Kidney (tissue), 13 donors: ENCODE measurements at regions not wholly inside any gene's neighbourhood (a gene's known extent, or its start where the extent isn't known, plus 50 kb on each side); places are given as distances from the start of the nearest gene placed in this dataset.

Experiments used
- DNase-seq, 5 donors: peaks; one replicate each; pipeline ENCODE4 v3.0.0-alpha.2; 2013 to 2020
- FAIRE-seq: peaks from 2 replicates; lab custom pipeline; 2012; peaks lifted over from hg19 to GRCh38; lab: Jason Lieb, UNC
- H3K27ac ChIP-seq, 2 donors: one replicate each; pipeline ENCODE4 v1.7.0; 2013; ENCODE audit warnings: low read depth in 2 of 2, low read length in 2 of 2, inconsistent platforms in 1 of 2
- H3K27me3 ChIP-seq: one replicate; pipeline ENCODE4 v1.7.1; 2013; ENCODE audit warnings: low read length, inconsistent platforms; ENCODE audit not compliant: control insufficient read depth, insufficient read depth
- H3K36me3 ChIP-seq, 3 donors: one replicate each; pipeline versions ENCODE4 v1.7.0 to v1.7.1; 2013; ENCODE audit warnings: low read length in 3 of 3, control low read depth in 1 of 3, inconsistent platforms in 1 of 3; ENCODE audit not compliant: insufficient read depth in 3 of 3, control insufficient read depth in 2 of 3
- H3K4me1 ChIP-seq, 3 donors: one replicate each; pipeline versions ENCODE4 v1.7.0 to v1.7.1; 2013; ENCODE audit warnings: low read length in 3 of 3, inconsistent platforms in 1 of 3, low read depth in 1 of 3; ENCODE audit not compliant: control insufficient read depth in 2 of 3, insufficient read depth in 2 of 3
- H3K4me3 ChIP-seq, 3 donors: one replicate each; pipeline versions ENCODE4 v1.7.0 to v1.8.1; 2013; ENCODE audit warnings: low read length in 3 of 3, control low read depth in 1 of 3, inconsistent platforms in 1 of 3
- H3K9ac ChIP-seq, 3 donors: one replicate each; pipeline versions ENCODE4 v1.7.0 to v1.7.1; 2013; ENCODE audit warnings: low read length in 3 of 3, control low read depth in 1 of 3, inconsistent platforms in 1 of 3
- H3K9me3 ChIP-seq, 3 donors: one replicate each; pipeline versions ENCODE4 v1.7.0 to v1.7.1; 2013; ENCODE audit warnings: low read length in 3 of 3, control low read depth in 1 of 3, inconsistent platforms in 1 of 3; ENCODE audit not compliant: control insufficient read depth in 2 of 3, insufficient read depth in 1 of 3
- intact Hi-C: fragments of 100-400 bp; cut with DNase I; formaldehyde crosslinking; loops from one replicate; pipeline ENCODE4 v1.11.1; 2022
- TF ChIP-seq, protein P1 (sequence below): IDR thresholded peaks from 3 replicates; pipeline ENCODE4 v1.5.1; 2012; ENCODE audit warnings: mild to moderate bottlenecking, moderate library complexity, borderline replicate concordance; ENCODE audit not compliant: insufficient read depth; ENCODE audit errors: extremely low read depth
- donor health status: control.
- donor health status: control.
- donor health status: control.
- donor health status: control.
- donor health status: control.
- donor health status: DM: yes; HTN: yes; CAD: no.
- donor health status: Normal renal cell carcinoma (clear cell type).

DNA sequence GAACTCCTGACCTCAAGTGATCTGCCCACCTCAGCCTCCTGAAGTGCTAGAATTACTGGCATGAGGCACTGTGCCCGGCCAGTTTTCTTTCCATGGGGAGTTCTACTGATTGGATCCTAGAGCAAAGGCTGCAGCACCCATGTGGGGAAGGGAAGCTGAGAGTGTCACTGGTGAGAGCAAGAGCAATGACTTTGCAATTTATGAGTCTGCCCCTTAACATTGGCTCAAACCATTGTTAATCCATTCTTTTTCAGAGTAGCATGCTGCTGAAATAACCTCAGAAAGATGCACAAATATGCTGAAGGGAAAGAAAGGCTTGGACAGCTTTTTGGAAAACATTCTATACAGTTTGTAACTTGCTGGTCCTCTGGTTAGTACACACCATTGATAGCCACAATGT, 116.4 kb upstream of the PPARGC1A start:
- no peak for DNase-seq
- TF ChIP-seq, protein P1, sequence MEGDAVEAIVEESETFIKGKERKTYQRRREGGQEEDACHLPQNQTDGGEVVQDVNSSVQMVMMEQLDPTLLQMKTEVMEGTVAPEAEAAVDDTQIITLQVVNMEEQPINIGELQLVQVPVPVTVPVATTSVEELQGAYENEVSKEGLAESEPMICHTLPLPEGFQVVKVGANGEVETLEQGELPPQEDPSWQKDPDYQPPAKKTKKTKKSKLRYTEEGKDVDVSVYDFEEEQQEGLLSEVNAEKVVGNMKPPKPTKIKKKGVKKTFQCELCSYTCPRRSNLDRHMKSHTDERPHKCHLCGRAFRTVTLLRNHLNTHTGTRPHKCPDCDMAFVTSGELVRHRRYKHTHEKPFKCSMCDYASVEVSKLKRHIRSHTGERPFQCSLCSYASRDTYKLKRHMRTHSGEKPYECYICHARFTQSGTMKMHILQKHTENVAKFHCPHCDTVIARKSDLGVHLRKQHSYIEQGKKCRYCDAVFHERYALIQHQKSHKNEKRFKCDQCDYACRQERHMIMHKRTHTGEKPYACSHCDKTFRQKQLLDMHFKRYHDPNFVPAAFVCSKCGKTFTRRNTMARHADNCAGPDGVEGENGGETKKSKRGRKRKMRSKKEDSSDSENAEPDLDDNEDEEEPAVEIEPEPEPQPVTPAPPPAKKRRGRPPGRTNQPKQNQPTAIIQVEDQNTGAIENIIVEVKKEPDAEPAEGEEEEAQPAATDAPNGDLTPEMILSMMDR = no peak
- Histone ChIP-seq H3K4me3 (no peak overlapping the region), H3K9ac (no peak overlapping the region), H3K27ac (no peak overlapping the region), H3K9me3 (no peaks in the 10 kb centered on the region), H3K36me3 (no peaks in the 10 kb centered on the region), H3K4me1 (no peaks in the 10 kb centered on the region), H3K27me3 (no peaks in the 10 kb centered on the region)
- no peak for FAIRE-seq
- intact Hi-C loops = no loop called here

DNA sequence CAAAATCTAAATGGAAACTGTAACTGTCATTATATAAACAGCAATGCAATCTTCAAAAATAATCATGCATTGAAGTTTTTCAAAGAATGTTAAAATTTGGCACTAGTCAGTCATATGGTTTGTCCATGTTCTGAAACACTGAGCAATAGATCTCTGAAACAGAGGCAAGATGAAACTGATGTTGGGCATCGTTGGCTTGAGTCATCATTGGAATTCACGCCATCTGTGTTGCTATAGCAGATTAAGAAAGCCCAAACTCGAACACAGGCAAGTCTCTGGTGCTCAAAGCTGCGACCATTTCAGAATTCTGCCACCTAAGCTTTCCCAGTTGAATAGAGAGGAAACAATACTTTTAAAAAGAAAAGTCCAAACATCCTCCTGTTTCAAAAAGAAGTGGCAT, 114.1 kb upstream of the PPARGC1A start:
- Histone ChIP-seq H3K9me3 (no peaks in the 10 kb centered on the region), H3K4me1 (no peaks in the 10 kb centered on the region), H3K36me3 (no peaks in the 10 kb centered on the region), H3K27ac (no peak overlapping the region), H3K4me3 (no peak overlapping the region), H3K27me3 (no peaks in the 10 kb centered on the region), H3K9ac (no peak overlapping the region)
- intact Hi-C loops = no loop called here
- DNase-seq = no peak
- FAIRE-seq = no peak
- TF ChIP-seq, protein P1 = no peak

DNA sequence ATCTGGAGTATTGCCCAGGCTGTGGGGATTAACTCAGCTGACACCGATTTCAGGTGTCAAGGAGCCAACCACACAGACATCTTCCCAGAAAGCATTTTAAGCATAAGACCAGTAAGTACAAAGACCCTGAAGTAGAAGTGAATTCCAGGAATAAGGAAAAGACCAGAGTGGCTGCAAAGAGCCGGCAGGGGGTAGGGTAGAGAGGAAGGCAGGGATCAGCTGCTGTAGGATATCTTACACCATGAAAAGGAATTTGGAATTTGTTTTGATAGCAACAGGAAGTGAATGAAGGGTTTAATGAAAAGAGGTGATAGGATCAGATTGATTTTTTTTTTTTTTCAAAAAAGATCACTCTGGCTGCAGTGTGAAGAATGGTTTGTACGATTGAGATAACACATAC, 113.6 kb upstream of the PPARGC1A start:
- Histone ChIP-seq H3K9me3 (no peaks in the 10 kb centered on the region), H3K27ac (no peak overlapping the region), H3K36me3 (no peaks in the 10 kb centered on the region), H3K27me3 (no peaks in the 10 kb centered on the region), H3K4me1 (no peaks in the 10 kb centered on the region), H3K4me3 (no peak overlapping the region), H3K9ac (no peak overlapping the region)
- FAIRE-seq = no peak
- TF ChIP-seq, protein P1 = no peak
- intact Hi-C loops = no loop called here
- DNase-seq = no peak

DNA sequence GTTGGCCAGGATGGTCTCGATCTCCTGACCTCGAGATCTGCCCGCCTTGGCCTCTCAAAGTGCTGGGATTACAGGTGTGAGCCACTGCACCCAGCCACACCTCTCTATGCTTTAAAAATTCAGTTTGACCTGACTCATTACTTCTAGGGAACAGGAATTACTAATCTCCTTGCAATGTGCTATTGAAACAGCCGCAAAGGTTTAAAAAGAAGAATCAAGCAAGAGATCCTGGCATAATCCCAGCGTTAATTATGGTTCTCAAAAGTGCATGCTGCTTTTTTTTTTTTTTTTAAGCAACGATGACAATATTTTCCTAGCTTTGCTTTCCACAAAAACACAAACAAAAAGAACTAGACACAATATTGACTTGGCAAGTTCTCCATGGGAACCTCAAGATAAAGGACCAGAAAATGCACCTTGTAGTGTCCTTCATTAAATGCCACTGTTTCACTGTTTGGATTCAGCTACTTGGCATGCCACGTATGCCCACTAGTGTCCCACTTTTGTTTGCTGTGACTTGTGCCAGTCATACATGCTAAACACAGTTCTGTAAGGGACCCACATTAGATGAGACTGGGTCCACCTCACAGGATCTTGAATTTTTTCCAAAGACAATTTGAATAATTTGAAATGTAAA, 112.6 kb upstream of the PPARGC1A start:
- Histone ChIP-seq H3K27me3 (no peaks in the 10 kb centered on the region), H3K9ac (no peak overlapping the region), H3K27ac (no peak overlapping the region), H3K4me1 (no peaks in the 10 kb centered on the region), H3K4me3 (no peak overlapping the region), H3K36me3 (no peaks in the 10 kb centered on the region), H3K9me3 (no peaks in the 10 kb centered on the region)
- intact Hi-C loops = no loop called here
- FAIRE-seq (no peak), DNase-seq (no peak)
- TF ChIP-seq, protein P1 = no peak
